ENCODE measurements at regions not wholly inside any gene's neighbourhood (a gene's known extent, or its start where the extent isn't known, plus 50 kb on each side); places are given as distances from the start of the nearest gene placed in this dataset.
"Not testable (repeated sequence)": the region's sequence is repeated elsewhere in the genome, so short reads cannot be mapped to it uniquely, and the experiment has no call there.

DNA sequence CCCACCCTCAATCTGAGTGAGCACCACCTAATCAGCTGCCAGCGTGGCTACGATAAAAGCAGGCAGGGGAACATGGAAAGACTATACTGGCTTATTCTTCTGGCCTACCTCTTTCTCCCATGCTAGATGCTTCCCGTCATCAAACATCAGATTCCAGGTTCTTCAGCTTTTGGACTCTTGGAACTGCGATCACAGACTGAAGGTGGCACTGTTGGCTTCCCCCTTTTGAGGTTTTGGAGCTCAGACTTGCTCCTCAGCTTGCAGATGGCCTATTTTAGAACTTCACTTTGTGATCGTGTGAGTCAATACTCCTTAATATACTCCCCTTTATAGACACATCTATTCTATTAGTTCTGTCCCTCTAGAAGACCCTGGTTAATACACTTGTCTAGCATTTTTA lies 543.7 kb upstream of the RAG2 start:
- DNase-seq (ENCODE audit: low spot score) = no peak

DNA sequence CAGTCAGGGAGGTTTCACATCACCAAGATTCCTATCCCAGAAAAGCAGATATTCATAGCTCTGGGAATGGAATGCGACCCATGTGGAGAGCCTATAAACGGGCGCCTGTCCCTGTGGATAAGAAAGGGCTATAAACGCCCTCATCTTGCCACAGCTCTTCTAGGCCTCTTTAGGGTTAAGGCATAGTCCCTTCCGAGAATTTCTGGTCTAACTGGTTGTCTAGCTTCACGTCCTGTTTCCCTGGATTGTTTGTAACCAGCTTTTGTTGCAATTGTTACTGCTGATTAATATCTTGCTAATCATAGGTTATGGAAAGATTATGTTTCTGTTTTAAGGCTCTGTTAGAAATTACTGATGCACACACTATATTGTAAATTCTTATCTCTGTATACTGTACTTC lies 537.6 kb upstream of the RAG2 start:
- not testable (repeated sequence) for DNase-seq (ENCODE audit: low spot score)

DNA sequence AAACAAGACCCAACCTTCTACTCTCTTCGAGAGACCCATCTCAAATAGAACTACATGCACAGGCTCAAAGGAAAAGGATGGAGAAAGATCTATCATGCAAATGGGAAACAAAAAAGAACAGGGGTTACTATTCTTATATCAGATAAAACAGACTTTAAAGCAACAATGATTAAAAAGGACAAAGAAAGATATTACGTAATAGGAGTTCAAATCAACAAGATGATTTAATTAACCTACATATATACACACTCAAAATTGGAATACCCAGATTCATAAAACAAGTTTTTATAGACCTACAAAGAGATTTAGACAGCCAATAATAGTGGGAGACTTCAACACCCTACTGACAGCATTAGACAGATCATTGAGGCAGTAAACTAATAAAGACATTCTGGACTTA lies 536.6 kb upstream of the RAG2 start:
- DNase-seq (ENCODE audit: low spot score) = no peak

DNA sequence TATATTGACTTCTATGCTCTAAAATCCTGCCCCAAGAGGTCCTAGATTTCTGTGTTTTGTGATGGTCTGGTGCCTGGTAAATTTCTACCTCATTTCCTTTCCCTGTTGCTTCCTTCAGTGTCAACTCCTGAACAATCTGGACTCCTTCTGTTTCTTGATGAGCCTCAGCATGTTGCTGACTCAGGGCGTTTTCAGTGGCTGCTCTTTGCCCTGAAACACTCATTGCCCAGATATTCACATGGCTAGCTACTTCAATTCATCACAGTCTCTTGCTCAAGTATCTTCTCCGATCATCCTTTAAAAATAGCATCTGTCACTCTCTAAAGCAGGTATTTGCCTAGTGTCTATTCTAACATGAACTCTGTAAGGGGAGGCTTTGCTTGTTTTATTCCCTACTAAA lies 526.3 kb upstream of the RAG2 start:
- DNase-seq (ENCODE audit: low spot score) = no peak

DNA sequence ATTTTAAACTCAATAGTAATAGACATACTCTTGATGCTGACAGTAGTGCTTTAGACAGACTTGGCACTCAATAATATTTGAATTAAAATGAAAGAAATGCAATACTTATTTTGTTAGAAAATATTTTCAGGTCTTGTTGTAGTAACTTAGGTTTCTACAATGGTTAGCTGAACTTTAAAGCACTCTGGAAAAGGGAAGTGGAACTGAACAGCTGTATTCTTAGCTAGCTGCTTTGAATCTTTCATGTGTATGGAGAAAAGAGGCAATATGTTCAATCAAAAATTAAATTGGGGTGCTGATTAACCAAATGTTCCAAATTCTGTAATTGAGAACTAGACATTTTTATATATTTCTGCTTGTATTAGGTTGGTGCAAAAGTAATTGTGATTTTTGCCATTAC lies 517.9 kb upstream of the RAG2 start:
- no peak for DNase-seq (ENCODE audit: low spot score)

DNA sequence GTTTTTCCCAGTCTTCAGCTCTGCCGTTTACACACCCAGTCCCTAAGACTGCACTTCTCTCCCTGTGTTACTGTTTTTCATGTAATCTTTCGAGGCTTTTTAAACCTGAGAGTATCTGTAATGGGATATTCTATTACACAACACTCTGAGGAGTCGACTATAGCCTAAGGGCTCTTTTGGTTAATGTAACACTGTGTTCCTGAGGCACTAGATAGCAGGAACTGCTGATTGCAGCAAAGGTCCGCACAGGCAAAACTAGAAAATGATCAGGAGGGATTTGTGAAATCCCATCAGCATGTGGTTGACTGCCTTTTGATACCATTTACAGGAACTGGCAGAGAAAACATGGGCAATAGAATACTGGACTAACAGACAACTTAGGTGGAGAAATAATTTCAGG lies 512.3 kb upstream of the RAG2 start:
- no peak for DNase-seq (ENCODE audit: low spot score)

DNA sequence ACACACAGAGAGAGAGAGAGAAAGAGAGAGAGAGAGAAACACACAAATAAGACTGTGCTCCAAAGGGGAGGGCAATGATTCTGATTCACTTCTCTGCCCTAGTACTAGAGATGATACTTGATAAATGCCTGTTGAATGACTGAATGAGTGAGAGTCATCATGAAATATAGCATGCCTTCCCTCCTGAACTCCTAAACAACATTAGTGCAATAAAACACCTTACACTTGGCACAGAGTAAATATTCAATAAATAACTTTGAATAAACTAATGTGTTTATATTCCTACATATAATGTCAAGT lies 511.2 kb upstream of the RAG2 start:
- DNase-seq (ENCODE audit: low spot score) = no peak

DNA sequence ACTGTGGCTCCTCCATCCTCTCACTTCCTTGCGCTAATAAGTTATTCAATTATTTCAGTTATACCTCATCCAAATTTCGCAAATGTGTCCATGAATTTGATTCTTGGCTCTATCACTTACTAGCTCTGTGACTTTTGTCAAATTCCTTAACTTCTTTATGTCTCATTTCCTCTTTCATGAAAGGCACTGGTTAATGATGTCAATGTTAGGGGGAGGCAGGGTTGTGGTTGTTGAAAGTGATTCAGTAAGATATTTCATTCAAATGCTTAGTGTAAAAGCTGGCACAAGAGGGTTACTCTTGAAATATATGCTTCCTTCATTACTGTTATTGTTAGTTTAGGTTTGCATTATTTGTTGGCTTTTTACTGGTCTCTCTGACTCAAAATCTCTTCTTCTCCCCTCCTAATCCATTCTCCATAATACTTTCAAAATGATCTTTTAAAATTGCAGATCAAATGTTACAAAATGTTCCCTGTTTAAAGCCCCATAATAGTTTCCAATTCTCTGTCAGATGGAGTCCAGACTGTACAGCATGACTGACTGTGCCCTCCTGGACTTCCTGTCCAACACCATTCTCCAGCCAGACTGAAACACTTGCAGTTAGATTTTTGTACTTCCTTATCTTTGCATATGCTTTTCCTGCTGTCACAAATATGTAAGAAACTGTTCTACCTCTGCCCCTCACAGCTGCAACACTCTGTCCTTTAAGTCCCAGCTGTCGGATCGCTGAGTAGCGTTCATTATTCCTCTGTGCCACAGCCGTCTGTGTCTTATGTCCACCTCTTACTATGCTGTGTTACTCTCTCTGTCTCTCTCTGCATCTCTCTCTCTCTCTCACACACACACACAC lies 510.6 kb upstream of the RAG2 start:
- no peak for DNase-seq (ENCODE audit: low spot score)

DNA sequence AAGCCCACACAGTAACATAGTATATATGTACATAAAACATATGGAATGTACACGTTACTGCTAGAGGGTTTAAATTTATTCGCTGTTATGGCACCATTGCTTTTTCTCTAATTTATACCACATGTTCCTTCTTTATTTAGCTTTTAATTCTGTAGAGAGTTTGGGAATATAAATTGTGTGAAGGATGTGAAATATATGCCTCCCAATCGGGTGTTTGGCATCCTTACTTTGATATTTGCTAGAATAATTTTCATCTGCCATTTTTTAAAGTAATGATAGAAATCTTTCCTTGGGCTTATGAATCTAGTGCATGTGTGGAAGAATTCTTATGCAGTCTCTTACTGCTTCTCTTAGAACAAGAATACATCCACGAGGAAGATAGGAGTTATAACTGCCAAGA lies 509.8 kb upstream of the RAG2 start:
- DNase-seq (ENCODE audit: low spot score) = no peak

DNA sequence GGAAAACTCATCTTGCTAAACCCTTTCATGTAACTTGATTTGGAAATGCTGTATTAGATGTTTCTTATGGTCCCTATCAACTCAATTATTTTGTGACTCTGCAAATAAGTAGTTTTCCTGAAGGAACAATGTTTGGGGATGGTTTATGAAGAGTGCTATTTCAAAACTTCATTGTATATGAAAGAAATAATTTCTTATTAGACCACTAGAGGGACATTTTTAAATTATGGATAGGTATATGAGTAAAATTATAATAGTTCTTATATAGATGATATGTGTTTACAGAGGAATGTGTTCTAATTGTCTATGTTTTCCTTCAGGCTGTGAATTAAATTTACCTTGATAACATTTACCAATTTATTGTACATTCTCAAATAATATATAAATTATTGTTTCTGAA lies 509.4 kb upstream of the RAG2 start:
- no peak for DNase-seq (ENCODE audit: low spot score)

DNA sequence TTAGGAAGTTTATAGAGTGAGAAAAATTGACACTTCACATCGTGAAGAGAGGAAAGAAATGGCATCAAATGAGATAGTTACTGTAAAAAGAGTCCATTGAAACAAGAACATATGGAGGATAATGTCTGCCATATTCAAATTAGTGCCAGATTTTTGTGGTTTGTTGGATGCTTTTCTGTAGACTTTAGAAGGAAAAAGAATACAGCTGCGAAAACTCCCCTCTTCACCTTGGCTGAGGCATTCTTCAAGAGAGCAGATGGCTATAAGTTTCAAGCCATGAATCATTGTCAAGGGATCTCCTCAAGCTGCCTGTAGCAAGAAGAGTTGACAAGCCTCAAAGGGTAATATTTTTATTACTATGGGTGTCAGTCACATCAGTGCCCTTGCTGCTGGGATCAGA lies 507.4 kb upstream of the RAG2 start:
- DNase-seq (ENCODE audit: low spot score) = no peak

DNA sequence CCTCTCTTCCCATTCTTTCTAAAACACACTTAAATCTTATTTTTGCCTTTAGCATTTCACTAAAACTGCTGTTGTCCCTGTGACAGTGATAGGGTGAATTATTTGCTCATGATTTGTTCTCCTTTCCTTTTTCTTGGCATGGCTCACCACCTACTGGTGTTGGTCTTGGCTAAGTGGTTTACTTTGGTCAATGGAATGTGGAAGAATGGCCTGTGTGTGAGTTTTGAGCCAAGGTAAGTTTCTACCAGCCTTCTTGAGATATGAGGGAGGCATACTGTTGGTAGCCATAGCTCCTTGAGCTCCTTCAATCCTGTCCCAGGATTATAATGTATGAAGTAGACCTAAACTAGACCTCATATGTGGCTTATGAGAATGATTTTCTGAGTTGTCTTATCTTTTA lies 506.3 kb upstream of the RAG2 start:
- no peak for DNase-seq (ENCODE audit: low spot score)

DNA sequence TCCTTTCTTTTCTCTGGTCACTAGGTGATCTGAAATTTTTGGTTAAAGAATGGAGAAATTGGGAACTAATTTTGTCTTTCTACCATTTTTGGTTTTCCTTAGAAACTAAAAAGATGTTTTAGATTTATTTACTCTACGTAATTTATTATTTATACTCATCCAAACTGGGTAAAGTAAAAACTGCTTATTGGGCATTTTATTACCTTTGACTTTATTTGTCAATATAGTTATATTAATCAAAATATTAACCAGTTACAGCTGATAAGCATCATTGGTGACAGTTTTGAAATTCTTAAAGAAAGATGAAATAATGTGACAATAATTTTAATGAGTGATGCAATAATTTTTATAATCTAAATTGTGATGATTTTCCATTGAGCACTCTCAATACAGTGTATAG lies 502.0 kb upstream of the RAG2 start:
- no peak for DNase-seq (ENCODE audit: low spot score)

DNA sequence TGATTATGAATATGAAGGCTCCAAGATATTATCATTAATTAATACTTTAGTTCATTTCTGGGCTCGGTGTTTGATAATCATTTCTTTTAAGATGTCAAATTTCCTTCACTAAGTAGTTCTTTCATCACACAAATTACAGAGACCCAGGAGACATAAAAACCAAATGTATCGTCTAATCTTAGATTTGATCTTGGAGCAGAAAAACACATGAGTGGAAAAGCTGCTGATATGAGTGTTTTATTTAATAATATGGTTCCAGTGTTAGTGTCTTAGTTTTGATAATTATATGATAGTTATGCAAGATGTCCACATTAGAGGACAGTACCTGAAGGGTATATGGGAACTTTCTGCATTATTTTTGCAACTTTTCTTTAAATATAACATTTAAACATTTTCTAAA lies 494.5 kb upstream of the RAG2 start:
- no peak for DNase-seq (ENCODE audit: low spot score)

DNA sequence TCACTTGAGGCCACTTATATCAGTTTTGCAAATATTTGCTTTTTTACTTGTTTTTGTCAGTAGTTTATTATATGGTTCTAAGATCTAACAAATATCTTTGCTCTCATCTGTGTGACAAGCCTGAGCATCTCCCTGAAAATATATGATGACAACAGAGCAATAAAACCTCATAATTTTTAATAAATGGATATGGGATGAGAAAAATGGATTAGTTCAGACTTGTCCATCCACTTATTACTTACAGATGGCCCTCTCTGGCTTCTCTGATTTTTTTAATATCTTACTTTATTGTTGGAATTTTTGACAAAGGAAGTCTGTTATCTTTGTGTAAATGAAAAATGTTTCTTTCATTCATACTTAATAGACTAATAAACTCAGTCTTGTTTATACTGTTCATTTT lies 491.4 kb upstream of the RAG2 start:
- no peak for DNase-seq (ENCODE audit: low spot score)

DNA sequence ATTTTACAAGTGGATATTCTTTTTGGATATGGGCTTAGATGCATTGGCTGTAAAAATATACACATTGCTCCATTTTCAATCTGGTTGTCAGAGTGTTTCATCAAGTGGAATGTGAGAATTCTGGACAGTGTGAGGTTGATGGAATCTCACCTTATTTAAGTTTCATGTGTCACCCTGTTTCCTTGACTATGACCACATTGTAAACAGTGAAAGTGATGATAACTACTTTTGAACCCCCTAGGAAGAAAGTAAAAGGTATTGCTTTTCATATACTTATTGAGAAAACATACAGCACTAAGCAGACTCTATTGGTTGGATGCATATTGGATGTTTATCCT lies 490.5 kb upstream of the RAG2 start:
- no peak for DNase-seq (ENCODE audit: low spot score)

DNA sequence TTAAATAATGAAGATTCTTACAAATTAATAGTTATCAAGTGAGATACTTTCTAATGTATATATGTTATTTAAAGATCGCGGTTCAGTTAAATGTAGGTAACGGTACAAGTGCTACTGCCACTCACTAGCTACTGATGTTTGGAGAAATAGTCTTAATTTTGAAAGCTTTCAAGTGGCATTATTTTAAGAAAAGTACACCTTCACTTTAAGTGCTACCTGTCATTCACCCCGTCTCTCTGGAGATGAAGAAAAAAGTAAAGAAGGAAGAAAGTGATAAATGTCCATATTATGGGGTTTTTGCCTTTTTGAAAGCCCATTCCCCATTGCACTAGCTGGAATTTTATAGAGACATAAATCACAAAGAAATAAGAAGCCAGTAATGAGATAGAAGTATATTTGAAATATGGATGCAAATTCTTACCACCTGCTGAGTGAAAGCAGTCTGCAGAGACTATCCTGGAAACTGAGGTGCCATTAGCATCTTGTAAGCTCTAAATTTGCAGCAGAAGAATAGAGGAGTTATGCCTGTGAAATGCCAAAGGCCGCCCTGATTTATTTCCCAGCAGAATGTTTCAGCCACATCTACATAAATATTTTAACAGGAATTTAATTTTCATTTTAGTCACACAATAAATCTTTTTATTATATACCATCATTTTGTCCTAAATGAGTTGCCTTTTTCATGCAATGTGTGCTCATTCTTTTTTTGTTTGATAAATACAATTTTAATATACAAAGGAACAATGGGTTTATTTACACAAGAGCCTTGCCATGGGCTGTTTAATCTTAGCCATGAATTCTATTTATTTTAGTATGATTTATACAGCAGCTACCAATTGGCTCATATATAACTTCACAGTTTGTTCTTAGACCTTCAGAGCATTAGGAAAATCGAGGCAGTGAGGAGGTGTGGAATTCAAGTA lies 489.9 kb upstream of the RAG2 start:
- DNase-seq (ENCODE audit: low spot score) = no peak

DNA sequence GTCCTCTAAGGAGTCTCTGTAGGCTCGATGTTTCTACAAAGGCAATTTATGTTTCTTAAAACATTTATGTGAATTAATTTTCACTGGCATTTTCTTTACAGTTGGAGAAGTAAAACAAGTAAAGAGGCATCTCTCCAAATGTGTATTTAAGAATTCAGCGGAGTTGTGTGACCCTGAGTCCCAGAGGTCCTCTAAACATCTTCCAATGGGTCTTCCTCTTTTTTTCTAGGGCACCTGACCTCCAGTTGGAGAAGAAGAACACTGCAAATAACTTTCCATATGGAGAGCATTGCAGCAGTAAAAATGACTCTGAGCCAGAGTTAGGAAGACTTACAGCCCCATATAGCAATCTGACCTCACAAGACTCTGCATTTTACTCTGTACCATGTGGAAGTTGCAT lies 480.5 kb upstream of the RAG2 start:
- no peak for DNase-seq (ENCODE audit: low spot score)

DNA sequence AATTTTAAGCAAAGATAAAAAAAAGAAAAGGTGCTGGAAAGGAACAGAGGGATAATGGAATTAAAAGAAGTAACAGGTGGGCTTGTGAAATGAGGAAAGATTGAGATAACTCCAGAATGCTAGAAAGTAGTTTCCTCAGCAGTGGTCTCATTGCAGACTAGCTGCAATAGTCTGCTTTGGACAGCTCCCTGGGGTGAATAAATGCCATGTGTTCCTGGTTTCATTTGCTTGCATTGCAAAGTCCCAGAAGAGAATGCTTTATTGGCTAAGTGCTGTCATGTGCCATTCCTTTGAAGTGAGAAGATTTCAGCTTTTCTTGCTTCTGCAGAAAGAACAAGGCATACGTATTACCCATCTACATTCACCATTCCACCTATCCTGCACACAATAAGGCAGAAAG lies 478.8 kb upstream of the RAG2 start:
- DNase-seq (ENCODE audit: low spot score) = no peak

DNA sequence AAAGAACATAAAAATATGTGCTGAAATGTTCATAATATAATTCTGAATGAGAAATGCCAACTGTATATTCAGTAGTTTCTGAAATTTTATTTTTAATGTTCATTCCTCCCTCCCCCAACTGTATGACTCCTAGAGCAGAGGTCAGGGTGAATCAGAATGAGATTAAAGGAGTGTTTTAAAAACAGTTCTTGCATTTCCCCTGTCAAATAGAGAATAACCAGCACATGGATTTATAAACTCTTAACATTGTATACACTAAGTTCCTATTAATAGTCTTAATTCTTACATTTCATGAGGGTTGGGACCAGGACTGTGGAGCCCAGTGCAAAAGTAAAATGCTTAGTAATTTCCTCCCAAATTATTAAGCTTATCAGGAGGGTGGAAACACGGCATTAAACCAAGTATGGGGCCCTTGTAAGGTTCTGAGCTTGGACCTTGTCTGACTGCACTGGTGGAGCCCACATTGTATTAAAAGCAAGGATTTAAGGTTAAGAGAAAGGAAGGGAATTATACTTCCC lies 474.6 kb upstream of the RAG2 start:
- no peak for DNase-seq (ENCODE audit: low spot score)

DNA sequence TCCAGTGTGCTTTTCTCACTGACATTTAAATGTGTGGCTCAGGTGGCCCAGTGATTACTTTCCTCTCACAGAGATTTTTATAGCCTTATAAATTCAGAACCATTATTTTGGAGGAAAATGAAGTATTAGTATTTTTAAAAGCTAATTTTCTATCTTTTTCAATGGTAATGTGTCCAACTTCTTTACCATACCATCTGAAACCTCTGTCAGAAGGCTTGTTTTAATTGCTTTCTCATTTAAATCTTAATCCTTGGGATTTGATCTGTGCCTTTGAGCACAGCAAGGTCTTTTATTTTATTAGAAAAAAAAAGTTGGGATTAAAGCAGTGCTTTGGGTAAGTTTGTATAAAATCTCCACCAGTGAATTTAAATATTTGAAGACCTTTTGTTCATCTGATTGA lies 452.3 kb upstream of the RAG2 start:
- DNase-seq (ENCODE audit: low spot score) = no peak

DNA sequence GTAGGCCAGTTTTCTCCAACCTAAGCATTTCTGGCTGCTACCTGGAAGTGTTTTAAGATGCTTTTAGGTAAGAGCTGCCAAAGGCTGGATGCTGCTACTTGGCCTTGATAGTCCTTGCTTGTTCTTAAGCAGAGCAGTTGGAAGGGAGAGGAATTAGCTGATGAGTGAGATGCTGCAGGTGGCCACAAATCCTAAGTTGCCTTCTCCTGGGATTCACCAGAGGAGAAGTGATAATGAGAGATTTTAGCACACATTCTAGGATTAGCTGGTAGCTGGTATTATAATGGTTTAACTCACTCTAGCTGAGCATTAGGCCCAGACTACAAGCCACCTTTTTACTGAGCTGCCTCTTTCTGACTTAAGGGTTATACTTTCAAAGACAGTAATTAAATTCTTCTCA lies 442.9 kb upstream of the RAG2 start:
- DNase-seq (ENCODE audit: low spot score) = no peak

DNA sequence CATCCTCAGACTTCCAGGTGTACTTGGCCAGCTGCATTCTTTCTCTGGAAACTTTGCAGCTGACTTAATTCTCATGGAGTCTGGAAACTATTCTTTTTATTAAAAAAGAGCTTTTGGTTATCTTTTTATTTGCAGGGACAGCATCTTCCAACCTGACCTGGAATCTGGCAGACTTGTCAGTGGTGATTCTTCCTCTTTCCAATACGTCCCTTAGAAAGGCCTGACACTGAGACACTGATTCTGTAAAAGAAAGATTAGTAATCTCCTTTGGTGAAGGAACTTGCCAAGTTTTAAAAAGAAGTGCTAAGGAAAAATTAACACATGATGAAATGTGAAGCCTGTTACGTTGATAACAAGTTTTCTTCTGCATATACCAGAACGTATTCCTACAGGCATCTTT lies 440.9 kb upstream of the RAG2 start:
- DNase-seq (ENCODE audit: low spot score) = no peak

DNA sequence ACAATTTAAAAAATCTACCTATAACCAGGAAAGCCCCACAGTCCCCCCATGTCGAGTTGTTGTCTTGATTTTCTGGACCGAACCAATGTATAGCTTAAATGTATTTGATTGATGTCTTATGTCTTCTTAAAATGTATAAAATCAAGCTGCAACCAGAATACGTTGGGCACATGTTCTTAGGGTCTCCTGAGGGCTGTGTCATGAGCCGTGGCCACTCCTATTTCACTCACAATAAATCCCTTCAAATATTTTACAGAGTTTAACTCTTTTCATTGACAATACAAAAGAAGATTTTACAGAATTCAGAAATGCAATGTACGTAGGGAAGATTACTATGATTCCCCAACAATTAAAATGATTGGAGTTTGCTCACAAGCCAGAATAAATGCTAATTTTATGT lies 428.7 kb upstream of the RAG2 start:
- DNase-seq (ENCODE audit: low spot score) = no peak

Data from HuH-7.5 (cell line).